Stomach smooth muscle (tissue), 2 donors: ENCODE measurements at regions not wholly inside any gene's neighbourhood (a gene's known extent, or its start where the extent isn't known, plus 50 kb on each side); places are given as distances from the start of the nearest gene placed in this dataset.
A peak's percentile ranks its signal among the peaks of the same experiment; 100 is the strongest.
"Not testable (repeated sequence)": the region's sequence is repeated elsewhere in the genome, so short reads cannot be mapped to it uniquely, and the experiment has no call there.

Source experiments
- H3K27ac ChIP-seq: one replicate; pipeline ENCODE4 v1.7.0; 2013; ENCODE audit warnings: mild to moderate bottlenecking, low read length, inconsistent platforms
- H3K27me3 ChIP-seq, 2 donors: one replicate each; pipeline ENCODE4 v1.7.0; 2013; ENCODE audit warnings: low read length in 2 of 2; ENCODE audit not compliant: insufficient read depth in 2 of 2, control insufficient read depth in 1 of 2
- H3K36me3 ChIP-seq, 2 donors: one replicate each; pipeline ENCODE4 v1.7.0; 2013; ENCODE audit warnings: low read length in 2 of 2; ENCODE audit not compliant: control insufficient read depth in 2 of 2, insufficient read depth in 2 of 2
- H3K4me1 ChIP-seq: one replicate; pipeline ENCODE4 v1.7.0; 2013; ENCODE audit warnings: low read length; ENCODE audit not compliant: control insufficient read depth, insufficient read depth
- H3K4me3 ChIP-seq, 2 donors: one replicate each; pipeline ENCODE4 v1.7.0; 2013; ENCODE audit warnings: low read length in 2 of 2
- H3K9ac ChIP-seq, 2 donors: one replicate each; pipeline ENCODE4 v1.7.0; 2013; ENCODE audit warnings: low read length in 2 of 2, mild to moderate bottlenecking in 1 of 2
- H3K9me3 ChIP-seq, 2 donors: one replicate each; pipeline ENCODE4 v1.7.0; 2013; ENCODE audit warnings: low read length in 2 of 2; ENCODE audit not compliant: control insufficient read depth in 2 of 2
- donor health status: healthy.
- donor health status: Pancreatic carcinoma.

DNA sequence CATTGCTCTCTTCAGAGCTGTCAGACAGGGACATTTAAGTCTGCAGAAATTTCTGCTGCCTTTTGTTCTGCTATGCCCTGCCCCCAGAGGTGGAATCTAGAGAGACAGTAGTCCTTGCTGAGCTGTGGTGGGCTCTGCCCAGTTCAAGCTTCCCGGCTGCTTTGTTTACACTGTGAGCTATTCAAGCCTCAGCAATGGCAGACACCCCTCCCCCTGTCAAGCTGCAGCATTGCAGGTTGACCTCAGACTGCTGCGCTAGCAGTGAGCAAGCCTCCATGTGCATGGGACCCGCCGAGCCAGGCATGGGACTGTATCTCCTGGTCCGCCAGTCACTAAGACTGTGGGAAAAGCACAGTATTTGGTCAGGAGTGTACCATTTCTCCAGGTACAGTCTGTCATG, 53.6 kb upstream of the MAPK10 start:
- not testable (repeated sequence) for H3K9me3 ChIP-seq, H3K27me3 ChIP-seq, H3K9ac ChIP-seq, H3K4me1 ChIP-seq, H3K36me3 ChIP-seq, H3K4me3 ChIP-seq, H3K27ac ChIP-seq

DNA sequence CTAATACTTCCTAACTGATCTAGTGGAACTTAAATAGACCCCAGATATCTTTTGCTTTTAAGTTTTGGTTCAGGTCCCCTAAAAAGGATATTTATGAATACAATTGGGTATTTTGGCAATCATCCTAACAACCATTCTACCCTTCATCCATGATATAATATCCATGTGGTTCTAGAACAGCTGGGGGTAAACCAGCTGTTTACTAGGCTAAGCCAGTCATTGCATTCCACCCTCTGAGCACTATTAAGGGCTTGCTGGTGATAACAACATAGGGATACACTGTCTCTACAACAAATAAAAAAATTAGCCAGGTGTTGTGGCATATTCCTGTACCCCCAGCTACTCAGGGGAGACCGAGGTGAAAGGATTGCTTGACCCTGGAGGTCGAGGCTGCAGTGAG, 54.8 kb upstream of the MAPK10 start:
- H3K27ac ChIP-seq, result no peak overlapping the region
- no peaks in the 10 kb centered on the region for H3K4me1 ChIP-seq
- H3K27me3 ChIP-seq, result no peaks in the 10 kb centered on the region
- no peaks in the 10 kb centered on the region for H3K9me3 ChIP-seq
- H3K4me3 ChIP-seq, result no peak overlapping the region
- no peak overlapping the region for H3K9ac ChIP-seq
- no peaks in the 10 kb centered on the region for H3K36me3 ChIP-seq

DNA sequence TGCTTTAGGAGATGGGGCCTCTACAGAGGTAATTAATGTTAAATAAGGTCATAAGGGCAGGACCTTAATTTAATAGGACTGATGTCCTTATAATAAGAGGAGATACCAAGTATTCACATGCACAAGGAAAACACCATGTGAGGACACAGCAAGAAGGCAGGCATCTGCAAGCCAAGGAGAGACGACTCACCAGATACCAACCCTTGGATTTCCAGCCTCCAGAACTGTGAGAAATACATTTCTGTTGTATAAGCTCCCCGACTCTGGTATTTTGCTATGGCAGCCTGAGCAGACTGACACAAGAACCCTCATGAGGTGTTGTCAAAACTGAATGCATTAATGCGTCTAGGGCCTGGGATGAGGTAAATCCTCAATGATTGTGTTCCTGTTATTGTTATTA, 56.2 kb upstream of the MAPK10 start:
- H3K9me3 ChIP-seq, result no peaks in the 10 kb centered on the region
- H3K9ac ChIP-seq, result no peak overlapping the region
- H3K27ac ChIP-seq, result no peak overlapping the region
- no peaks in the 10 kb centered on the region for H3K4me1 ChIP-seq
- no peaks in the 10 kb centered on the region for H3K27me3 ChIP-seq
- no peaks in the 10 kb centered on the region for H3K36me3 ChIP-seq
- no peak overlapping the region for H3K4me3 ChIP-seq

DNA sequence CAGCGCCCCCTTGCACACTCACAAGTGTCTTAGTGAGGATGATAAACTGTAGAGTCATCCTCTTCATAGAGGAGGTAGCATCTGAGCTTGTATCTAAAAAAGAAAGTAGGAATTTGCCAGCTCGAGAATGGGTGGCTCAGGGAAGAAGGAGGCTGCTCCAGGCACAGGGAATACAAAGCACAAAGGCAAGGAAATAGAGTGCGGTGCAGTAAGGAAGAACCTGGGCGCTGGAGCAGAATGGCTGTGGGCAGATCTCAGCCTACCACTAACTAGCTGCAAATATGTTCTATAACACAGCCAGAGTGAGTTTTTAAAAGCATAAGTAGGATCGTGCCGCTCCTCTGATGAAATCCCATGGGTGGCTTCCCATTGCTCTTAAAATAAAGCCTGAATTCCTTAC, 61.6 kb upstream of the MAPK10 start:
- H3K9me3 ChIP-seq, result no peaks in the 10 kb centered on the region
- H3K27me3 ChIP-seq, result no peaks in the 10 kb centered on the region
- no peak overlapping the region for H3K27ac ChIP-seq
- no peak overlapping the region for H3K4me3 ChIP-seq
- no peaks in the 10 kb centered on the region for H3K4me1 ChIP-seq
- H3K9ac ChIP-seq, result no peak overlapping the region
- H3K36me3 ChIP-seq, result no peaks in the 10 kb centered on the region

DNA sequence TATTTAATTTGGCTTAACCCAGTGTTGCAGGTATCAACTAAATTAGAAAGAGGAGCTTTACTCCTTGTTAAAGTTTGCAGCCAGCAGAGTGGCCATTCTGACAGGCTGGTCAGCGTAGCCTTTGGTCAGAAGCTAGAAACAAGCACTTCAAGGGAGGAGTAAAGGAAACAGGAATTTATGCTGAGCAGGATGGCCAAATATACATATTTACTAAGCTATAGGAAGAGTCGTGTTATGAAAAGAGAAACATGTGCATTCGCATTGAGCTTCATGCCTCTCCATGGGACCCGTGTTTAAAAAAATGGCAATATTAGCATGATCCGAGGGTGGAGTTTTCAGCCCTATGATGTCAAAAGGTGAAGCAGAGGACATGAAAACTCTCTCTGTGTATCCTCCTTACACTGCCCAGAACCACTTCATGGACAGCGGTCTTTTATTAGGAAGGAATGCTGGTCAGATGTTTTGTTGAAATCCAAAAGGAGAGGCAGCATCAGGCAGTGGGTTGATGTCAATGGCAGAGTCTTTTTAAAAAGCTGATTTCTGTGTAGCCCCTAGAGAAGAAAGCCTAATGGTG, 71.8 kb upstream of the MAPK10 start:
- Histone ChIP-seq H3K27ac (no peak overlapping the region), H3K27me3 (no peaks in the 10 kb centered on the region), H3K36me3 (no peaks in the 10 kb centered on the region), H3K4me1 (no peaks in the 10 kb centered on the region), H3K4me3 (no peak overlapping the region), H3K9ac (no peak overlapping the region), H3K9me3 (no peaks in the 10 kb centered on the region)

DNA sequence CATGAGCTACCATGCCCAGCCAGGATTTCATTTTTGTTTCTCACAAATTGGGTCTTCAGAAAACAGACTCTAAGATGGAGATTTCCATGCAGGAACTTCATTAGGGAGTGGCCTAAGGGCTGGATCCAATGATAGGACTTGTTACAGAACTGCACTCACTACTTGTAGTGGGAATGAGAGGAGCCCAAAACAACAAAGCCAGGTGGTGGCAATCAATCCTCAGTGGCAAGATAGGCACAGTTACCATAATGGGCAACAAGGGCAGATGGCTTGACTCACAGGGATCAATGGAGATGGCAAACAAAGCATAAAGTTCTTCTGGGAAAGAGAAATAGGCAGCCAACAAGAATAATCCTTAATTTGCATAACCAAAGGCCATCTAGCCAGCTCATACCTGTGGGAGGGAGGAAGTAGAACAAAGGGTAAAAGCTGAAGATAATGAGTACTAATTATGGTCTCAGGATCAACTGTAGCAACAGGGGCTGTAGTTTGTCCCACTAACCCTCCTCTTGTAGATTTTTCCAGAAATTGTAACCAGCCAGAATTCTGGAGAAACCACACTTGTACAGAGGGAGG, 72.8 kb upstream of the MAPK10 start:
- H3K9ac ChIP-seq, result no peak overlapping the region
- no peaks in the 10 kb centered on the region for H3K4me1 ChIP-seq
- no peaks in the 10 kb centered on the region for H3K9me3 ChIP-seq
- no peak overlapping the region for H3K4me3 ChIP-seq
- no peaks in the 10 kb centered on the region for H3K27me3 ChIP-seq
- H3K36me3 ChIP-seq, result no peaks in the 10 kb centered on the region
- H3K27ac ChIP-seq, result no peak overlapping the region

DNA sequence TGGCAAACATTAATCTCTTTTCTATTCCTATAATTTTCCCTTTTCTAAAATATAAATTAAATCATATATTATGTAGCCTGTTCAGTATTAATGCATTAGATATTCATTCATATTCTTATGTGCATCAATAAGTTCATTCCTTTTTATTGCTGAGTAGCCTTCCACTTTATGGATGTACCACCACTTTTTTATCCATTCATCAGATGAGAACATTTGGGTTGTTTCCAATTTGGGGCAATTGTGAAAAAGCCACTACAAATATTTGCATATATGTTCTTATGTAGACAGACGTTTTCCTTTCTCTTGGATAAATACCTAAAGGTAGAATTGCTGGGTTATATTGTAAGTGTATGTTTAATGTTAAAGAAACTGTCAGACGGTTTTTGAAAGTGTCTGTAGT, 79.4 kb upstream of the MAPK10 start:
- Histone ChIP-seq H3K9me3 (peaks cover 0 to 2% of the 10 kb centered on the region in 2 donors), H3K27me3 (no peaks in the 10 kb centered on the region), H3K4me1 (peaks cover 12% of the 10 kb centered on the region), H3K9ac (no peak overlapping the region), H3K27ac (no peak overlapping the region), H3K36me3 (no peaks in the 10 kb centered on the region), H3K4me3 (no peak overlapping the region)

DNA sequence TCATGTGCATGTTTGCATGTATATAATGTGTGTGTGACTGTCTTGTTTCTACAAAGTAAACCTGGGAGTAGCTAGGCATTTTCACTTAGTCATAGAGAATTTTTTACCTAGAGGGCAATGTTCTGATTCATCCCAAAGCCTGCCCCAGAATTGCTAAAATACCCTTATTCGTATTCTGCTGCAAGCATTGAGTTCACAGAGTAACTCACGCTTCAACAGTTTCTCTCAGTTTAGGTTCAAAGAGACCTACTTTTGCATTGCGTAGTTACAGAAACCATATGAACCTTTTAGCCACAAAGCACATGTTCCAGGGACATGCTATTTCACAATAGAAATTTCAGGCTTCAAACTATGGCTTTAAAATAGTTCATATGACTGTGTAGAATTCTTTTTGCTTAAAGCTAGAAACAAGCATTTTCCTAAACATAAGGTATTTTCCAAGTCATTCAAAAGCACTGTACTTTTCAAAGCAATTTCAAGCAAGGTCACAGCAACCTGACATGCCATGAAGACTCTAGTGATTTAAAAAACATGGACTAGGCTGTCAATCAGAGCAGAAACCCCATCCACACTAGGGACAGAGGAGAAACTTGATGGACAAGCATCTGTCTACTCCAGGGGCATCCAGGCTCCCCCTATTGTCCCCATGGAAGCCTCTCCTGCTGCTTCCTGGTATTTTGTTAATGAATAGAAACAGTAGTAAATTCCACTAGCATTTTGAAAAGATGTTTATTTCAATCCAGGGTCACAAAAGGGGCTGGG, 81.5 kb upstream of the MAPK10 start:
- peaks cover 0 to 2% of the 10 kb centered on the region in 2 donors for H3K9me3 ChIP-seq
- H3K9ac ChIP-seq, result no peak overlapping the region
- peaks cover 12% of the 10 kb centered on the region for H3K4me1 ChIP-seq
- H3K36me3 ChIP-seq, result no peaks in the 10 kb centered on the region
- H3K27me3 ChIP-seq, result no peaks in the 10 kb centered on the region
- H3K4me3 ChIP-seq, result no peak overlapping the region
- no peak overlapping the region for H3K27ac ChIP-seq

DNA sequence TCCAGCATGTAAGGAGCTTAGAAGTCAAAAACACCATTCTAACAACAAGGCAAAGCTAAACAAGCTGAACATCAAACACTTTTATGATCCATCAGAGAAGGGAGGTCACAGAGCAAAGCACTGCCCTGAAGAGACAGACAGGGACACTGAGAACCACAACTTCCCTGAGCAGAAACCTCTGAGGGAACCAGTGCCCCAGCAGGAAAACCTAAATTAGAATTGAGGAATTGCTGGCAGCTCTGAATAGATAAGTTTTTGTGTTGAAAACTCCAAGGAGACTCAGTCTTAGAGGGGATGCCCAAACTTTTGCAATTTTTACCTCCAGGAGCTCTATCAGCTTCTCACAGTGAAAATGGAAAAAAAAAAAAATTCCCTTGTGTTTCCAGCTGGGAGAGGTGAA, 83.0 kb upstream of the MAPK10 start:
- Histone ChIP-seq H3K27ac (peak overlapping the region; percentile 84), H3K9ac (no peak overlapping the region), H3K4me3 (peak overlapping the region in 1 of 2 donors; percentile 62)

DNA sequence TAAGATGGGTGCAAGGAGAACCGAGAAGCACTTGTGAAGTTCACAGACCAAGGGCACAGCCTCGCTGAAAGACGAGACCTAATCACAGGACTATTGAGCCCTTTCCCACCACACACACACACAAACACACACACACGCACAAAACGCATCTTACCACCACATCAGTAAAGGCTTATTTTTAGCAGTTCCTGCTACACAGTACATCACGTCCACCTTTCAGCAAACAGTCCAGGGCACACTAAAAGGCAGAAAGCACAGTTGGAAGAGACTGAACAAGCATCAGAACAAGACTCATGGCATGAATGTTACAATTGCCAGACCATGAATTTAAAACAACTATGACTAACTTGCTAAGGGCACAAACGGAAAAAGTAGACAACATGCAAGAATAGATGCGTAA, 83.6 kb upstream of the MAPK10 start:
- H3K4me1 ChIP-seq, result peaks cover 12% of the 10 kb centered on the region
- H3K4me3 ChIP-seq, result peak overlapping the region in 1 of 2 donors; percentile 62
- peak overlapping the region; percentile 84 for H3K27ac ChIP-seq
- H3K9me3 ChIP-seq, result peaks cover 0 to 2% of the 10 kb centered on the region in 2 donors
- peak overlapping the region in 1 of 2 donors; percentile 55 for H3K9ac ChIP-seq
- H3K36me3 ChIP-seq, result no peaks in the 10 kb centered on the region
- no peaks in the 10 kb centered on the region for H3K27me3 ChIP-seq

More for the DNA sequence above, 83.0 kb upstream of the MAPK10 start:
- Histone ChIP-seq H3K4me1 (peaks cover 12% of the 10 kb centered on the region), H3K9me3 (peaks cover 0 to 2% of the 10 kb centered on the region in 2 donors), H3K36me3 (no peaks in the 10 kb centered on the region), H3K27me3 (no peaks in the 10 kb centered on the region)

DNA sequence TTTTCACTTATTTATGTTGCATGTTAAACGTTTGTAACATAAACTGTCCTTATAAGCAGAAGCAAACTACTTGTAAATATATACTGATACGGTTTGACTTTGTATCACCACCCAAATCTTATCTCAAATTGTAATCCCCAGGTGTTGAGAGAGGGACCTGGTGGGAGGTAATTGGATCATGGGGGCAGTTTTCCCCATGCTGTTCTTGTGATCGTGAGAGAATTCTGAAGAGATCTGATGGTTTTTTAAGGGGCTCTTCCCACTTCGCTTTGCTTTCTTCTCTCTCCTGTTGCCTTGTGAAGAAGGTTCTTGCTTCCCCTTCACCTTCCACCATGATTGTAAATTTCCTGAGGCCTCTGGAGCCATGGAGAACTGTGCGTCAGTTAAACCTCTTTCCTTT, 87.1 kb upstream of the MAPK10 start:
- Histone ChIP-seq H3K4me1 (peaks cover 14% of the 10 kb centered on the region), H3K27ac (no peak overlapping the region), H3K9ac (no peak overlapping the region), H3K36me3 (no peaks in the 10 kb centered on the region), H3K9me3 (peaks cover 0 to 2% of the 10 kb centered on the region in 2 donors), H3K4me3 (no peak overlapping the region), H3K27me3 (no peaks in the 10 kb centered on the region)
